Transverse colon (tissue), 4 donors: ENCODE measurements at regions not wholly inside any gene's neighbourhood (a gene's known extent, or its start where the extent isn't known, plus 50 kb on each side); places are given as distances from the start of the nearest gene placed in this dataset.

Source experiments
- DNase-seq: peaks from one replicate; pipeline ENCODE4 v3.0.0-alpha.2; 2019
- H3K27ac ChIP-seq, 4 donors: fragments of 200-600 bp; sonication (generic); 2 replicates each; pipeline ENCODE4 v1.5.1; 2016 to 2018; ENCODE audit warnings: inconsistent platforms in 4 of 4
- H3K27me3 ChIP-seq: fragments of 200-600 bp; sonication (generic); 2 replicates; pipeline ENCODE4 v1.5.1; 2017; ENCODE audit warnings: inconsistent platforms
- H3K36me3 ChIP-seq, 4 donors: fragments of 200-600 bp; sonication (generic); 2 replicates each; pipeline ENCODE4 v1.5.1; 2017 to 2019; ENCODE audit warnings: inconsistent platforms in 4 of 4
- H3K4me1 ChIP-seq, 4 donors: fragments of 200-600 bp; sonication (generic); 2 replicates each; pipeline ENCODE4 v1.5.1; 2017 to 2020; ENCODE audit warnings: inconsistent platforms in 4 of 4
- H3K4me3 ChIP-seq, 4 donors: fragments of 200-600 bp; sonication (generic); 1 replicate in 1 of 4; 2 replicates in 3 of 4; pipeline versions ENCODE4 v1.5.1 to v1.6.1; 2017 to 2019; ENCODE audit warnings: inconsistent platforms in 4 of 4
- H3K9me3 ChIP-seq, 2 donors: fragments of 200-600 bp; sonication (generic); 2 replicates each; pipeline ENCODE4 v1.5.1; 2017 to 2019; ENCODE audit warnings: inconsistent platforms in 2 of 2
- CTCF ChIP-seq, 5 experiments: fragments of 200-600 bp in 3 of 5; fragments of 450-650 bp in 2 of 5; sonication (generic) in 3 of 5; IDR thresholded peaks; 1 replicate in 2 of 5; 2 replicates in 3 of 5; pipeline ENCODE4 v1.5.1; 2016 to 2017; ENCODE audit warnings: antibody characterized with exemption in 5 of 5, inconsistent platforms in 3 of 5, mild to moderate bottlenecking in 2 of 5, moderate library complexity in 1 of 5
- EP300 ChIP-seq: sonication (generic); formaldehyde crosslinking; IDR thresholded peaks from one replicate; pipeline ENCODE4 v1.6.1; 2017; ENCODE audit warnings: antibody characterized with exemption, low read depth
- POLR2A ChIP-seq: fragments of 450-650 bp; IDR thresholded peaks from one replicate; pipeline ENCODE4 v1.6.1; 2016; ENCODE audit warnings: antibody characterized with exemption, mild to moderate bottlenecking, moderate library complexity
- POLR2AphosphoS5 ChIP-seq, 3 donors: sonication (generic); formaldehyde crosslinking; IDR thresholded peaks; one replicate each; pipeline ENCODE4 v1.6.1; 2016; ENCODE audit warnings: antibody characterized with exemption in 3 of 3
- WGBS, 2 donors: methylation state at CpG; one replicate each; pipeline ENCODE4 v1.1.5; 2018; ENCODE audit warnings: low coverage in 1 of 2; 5-methylcytosine and 5-hydroxymethylcytosine counted together
- in situ Hi-C, 4 donors: fragments of 200-750 bp; cut with MboI; loops; one replicate each; pipeline versions ENCODE4 v1.15.0 to v1.15.1; 2017; ENCODE audit warnings: low sequenced_read_pairs in 3 of 4, low pct_ligation_motif_present in 1 of 4, low pct_unique_long_range_greater_than_20kb in 1 of 4
- intact Hi-C: fragments of 100-400 bp; cut with DNase I; formaldehyde crosslinking; loops from one replicate; pipeline ENCODE4 v1.15.1; 2023; ENCODE audit warnings: low total_unique reads

GRCh38 chr2:228675091-228675490 is 493.6 kb upstream of the SPHKAP start:
- H3K9me3 ChIP-seq, result no peaks in the 10 kb centered on the region
- no peaks in the 10 kb centered on the region for H3K4me1 ChIP-seq
- intact Hi-C loops, result no loop called here
- no peak for DNase-seq
- H3K27me3 ChIP-seq, result no peaks in the 10 kb centered on the region
- no peak overlapping the region for H3K27ac ChIP-seq
- no peak overlapping the region for H3K4me3 ChIP-seq
- WGBS, 2 donors, result 53 to 73% methylated on average over 2 of the region's 2 CpGs
- H3K36me3 ChIP-seq, result no peaks in the 10 kb centered on the region
- TF ChIP-seq EP300 (no peak), CTCF (IDR thresholded peaks at IDR 0.05) (no peak), POLR2A (no peak), POLR2AphosphoS5 (IDR thresholded peaks at IDR 0.05) (no peak)
- in situ Hi-C loops, result loop anchor here in 3 of 4 donors (25.0 kb wide), 4 partner anchors 462 to 912 kb away; partner anchors contain the start of gene PID1 (in 1 of the 3)

GRCh38 chr2:228673876-228674554 is 492.5 kb upstream of the SPHKAP start:
- in situ Hi-C loops, result loop anchor here in 2 of 4 donors (25.0 kb wide), 2 partner anchors 612 to 787 kb away; no protein-coding TSS in a partner anchor
- DNase-seq, result no peak
- Histone ChIP-seq H3K27ac (no peak overlapping the region), H3K36me3 (no peaks in the 10 kb centered on the region), H3K27me3 (no peaks in the 10 kb centered on the region), H3K9me3 (no peaks in the 10 kb centered on the region), H3K4me1 (no peaks in the 10 kb centered on the region), H3K4me3 (no peak overlapping the region)
- intact Hi-C loops, result no loop called here
- TF ChIP-seq CTCF (IDR thresholded peaks at IDR 0.05) (no peak), EP300 (no peak), POLR2A (no peak), POLR2AphosphoS5 (IDR thresholded peaks at IDR 0.05) (no peak)
- 52% methylated on average over 3 of the region's 3 CpGs; no CpG with 5 or more reads in 1 of the 2 donors for WGBS, 2 donors

- Histone ChIP-seq H3K9me3 (no peaks in the 10 kb centered on the region), H3K27me3 (no peaks in the 10 kb centered on the region), H3K36me3 (no peaks in the 10 kb centered on the region), H3K4me1 (no peaks in the 10 kb centered on the region), H3K27ac (no peak overlapping the region), H3K4me3 (no peak overlapping the region)
- intact Hi-C loops, result no loop called here
- 61 to 100% methylated on average over 1 to 3 of the region's 3 CpGs for WGBS, 2 donors
- TF ChIP-seq CTCF (IDR thresholded peaks at IDR 0.05) (no peak), POLR2AphosphoS5 (IDR thresholded peaks at IDR 0.05) (no peak), EP300 (no peak), POLR2A (no peak)
- in situ Hi-C loops, result loop anchor here in 2 of 4 donors (25.0 kb wide), 2 partner anchors 607 to 782 kb away; no protein-coding TSS in a partner anchor
- no peak for DNase-seq
These were observed 488.2 kb upstream of the SPHKAP start for GRCh38 chr2:228669690-228670089.

GRCh38 chr2:228665232-228665631 is 483.7 kb upstream of the SPHKAP start:
- Histone ChIP-seq H3K36me3 (no peaks in the 10 kb centered on the region), H3K27me3 (no peaks in the 10 kb centered on the region), H3K4me1 (no peaks in the 10 kb centered on the region), H3K4me3 (no peak overlapping the region), H3K27ac (no peak overlapping the region), H3K9me3 (no peaks in the 10 kb centered on the region)
- in situ Hi-C loops (loop anchor here in 2 of 4 donors (25.0 kb wide), 2 partner anchors 603 to 778 kb away; no protein-coding TSS in a partner anchor), intact Hi-C loops (no loop called here)
- TF ChIP-seq POLR2A (no peak), CTCF (IDR thresholded peaks at IDR 0.05) (no peak), POLR2AphosphoS5 (IDR thresholded peaks at IDR 0.05) (no peak), EP300 (no peak)
- no peak for DNase-seq
- 67 to 75% methylated on average over 1 of the region's 1 CpG for WGBS, 2 donors
